HCT116 (cell line): ENCODE measurements at regions not wholly inside any gene's neighbourhood (a gene's known extent, or its start where the extent isn't known, plus 50 kb on each side); places are given as distances from the start of the nearest gene placed in this dataset.

Source experiments
- ATAC-seq: fragments of 200-7000 bp; cut with Tn5 transposase; 2 replicates; pipeline ENCODE4 v1.9.1; 2020; ENCODE audit warnings: mild to moderate bottlenecking, moderate library complexity
- BruUV-seq: library from RNA; stranded (reverse); fragments of 400-500 nt; replicated peaks from 2 replicates; lab custom pipeline; 2021; lab: Mats Ljungman, UMichigan
- CTCF ChIA-PET: fragments of 300-600 bp; sonication (Branson Sonifier 250); formaldehyde crosslinking; loops from one replicate; lab custom pipeline; 2021; ENCODE audit warnings: antibody characterized with exemption; lab: Charles Lee
- POLR2A ChIA-PET: fragments of 300-600, 350-600 bp; sonication (Branson Sonifier 250); formaldehyde crosslinking; loops from one replicate; lab custom pipeline; 2021; ENCODE audit warnings: antibody characterized with exemption; lab: Charles Lee
- RAD21 ChIA-PET, 2 experiments: fragments of 300-600 bp; sonication (Branson Sonifier 250); formaldehyde crosslinking; loops; one replicate each; lab custom pipeline; 2023; ENCODE audit warnings: low total read pairs in 2 of 2; ENCODE audit not compliant: uncharacterized antibody in 2 of 2, unreplicated experiment in 2 of 2, low non-redundant PET in 1 of 2; lab: Charles Lee
- DNase-seq: peaks from one replicate; pipeline ENCODE4 v3.0.0-alpha.2; 2010; ENCODE audit warnings: low read depth, low spot score
- H2AFZ ChIP-seq: fragments of 200-600 bp; shearing (Covaris generic), sonication (generic); 2 replicates; pipeline ENCODE4 v1.6.1; 2017; ENCODE audit warnings: low read depth, mixed run types, mixed read lengths, antibody characterized with exemption, low read length; ENCODE audit not compliant: poor library complexity, severe bottlenecking
- H3K27ac ChIP-seq: 2 replicates; pipeline ENCODE4 v1.5.1; 2012; ENCODE audit warnings: low read depth, low read length
- H3K27me3 ChIP-seq: fragments of 200-600 bp; sonication (generic); 2 replicates; pipeline ENCODE4 v1.6.1; 2016; ENCODE audit warnings: mixed run types, low read length, mixed read lengths; ENCODE audit not compliant: insufficient read depth
- H3K36me3 ChIP-seq, 2 experiments: fragments of 200-500 bp in 1 of 2; fragments of 200-600 bp in 1 of 2; sonication (Bioruptor generic) in 1 of 2; sonication (generic) in 1 of 2; 2 replicates each; pipeline versions ENCODE4 v1.5.1 to v1.6.1; 2014 to 2016; ENCODE audit warnings: low read length in 2 of 2, inconsistent platforms in 1 of 2, mixed read lengths in 1 of 2, mixed run types in 1 of 2; ENCODE audit not compliant: insufficient read depth in 2 of 2, control insufficient read depth in 1 of 2
- H3K4me1 ChIP-seq, 2 experiments: fragments of 200-600 bp in 1 of 2; sonication (generic) in 1 of 2; 2 replicates each; pipeline versions ENCODE4 v1.5.1 to v1.6.1; 2012 to 2017; ENCODE audit warnings: low read length in 2 of 2, inconsistent platforms in 1 of 2, mild to moderate bottlenecking in 1 of 2, mixed read lengths in 1 of 2, mixed run types in 1 of 2, moderate library complexity in 1 of 2; ENCODE audit not compliant: insufficient read depth in 2 of 2, control insufficient read depth in 1 of 2
- H3K4me2 ChIP-seq: fragments of 200-600 bp; sonication (generic); 2 replicates; pipeline ENCODE4 v1.6.1; 2017; ENCODE audit warnings: mixed run types, low read length, mixed read lengths
- H3K4me3 ChIP-seq, 2 experiments: fragments of 200-600 bp in 1 of 2; sonication (generic) in 1 of 2; replicated peaks in 1 of 2; 2 replicates each; pipeline ENCODE4 v1.5.1; 2011 to 2016; ENCODE audit warnings: low read length in 2 of 2, control low read depth in 1 of 2, low read depth in 1 of 2, mild to moderate bottlenecking in 1 of 2, mixed read lengths in 1 of 2, mixed run types in 1 of 2
- H3K79me2 ChIP-seq: fragments of 200-600 bp; sonication (generic); 2 replicates; pipeline ENCODE4 v1.6.1; 2017; ENCODE audit warnings: mild to moderate bottlenecking, mixed run types, low read length, moderate library complexity, mixed read lengths; ENCODE audit not compliant: insufficient read depth
- H3K9ac ChIP-seq: fragments of 200-600 bp; sonication (generic); 2 replicates; pipeline ENCODE4 v1.6.1; 2016; ENCODE audit warnings: low read length, mixed read lengths
- H3K9me2 ChIP-seq: fragments of 200-600 bp; sonication (generic), shearing (Covaris generic); 2 replicates; pipeline ENCODE4 v1.6.1; 2017; ENCODE audit warnings: mixed run types, mild to moderate bottlenecking, moderate library complexity; ENCODE audit not compliant: insufficient read depth
- H3K9me3 ChIP-seq, 2 experiments: fragments of 200-500 bp in 1 of 2; fragments of 200-600 bp in 1 of 2; sonication (Bioruptor generic) in 1 of 2; sonication (generic) in 1 of 2; 2 replicates each; pipeline ENCODE4 v1.6.1; 2014 to 2017; ENCODE audit warnings: low read length in 2 of 2, mixed read lengths in 2 of 2, inconsistent platforms in 1 of 2, low read depth in 1 of 2, mild to moderate bottlenecking in 1 of 2, mixed run types in 1 of 2, moderate library complexity in 1 of 2; ENCODE audit not compliant: control insufficient read depth in 1 of 2, insufficient read depth in 1 of 2
- H4K20me1 ChIP-seq: fragments of 200-600 bp; sonication (generic), shearing (Covaris generic); 2 replicates; pipeline ENCODE4 v1.6.1; 2017; ENCODE audit warnings: mixed run types, mild to moderate bottlenecking, moderate library complexity; ENCODE audit not compliant: insufficient read depth
- CEBPB ChIP-seq: IDR thresholded peaks from 2 replicates; pipeline ENCODE4 v1.6.1; 2012; ENCODE audit warnings: low read depth
- EZH2 ChIP-seq: fragments of 200-600 bp; sonication (generic); IDR thresholded peaks from 2 replicates; pipeline ENCODE4 v1.6.1; 2017; ENCODE audit warnings: antibody characterized with exemption, mixed run types
- EZH2phosphoT487 ChIP-seq: fragments of 200-600 bp; IDR thresholded peaks from 2 replicates; pipeline ENCODE4 v1.6.1; 2018; ENCODE audit warnings: antibody characterized with exemption, borderline replicate concordance
- FOSL1 ChIP-seq: IDR thresholded peaks from 2 replicates; pipeline ENCODE4 v1.6.1; 2012; ENCODE audit warnings: low read depth
- JUND ChIP-seq: IDR thresholded peaks from 2 replicates; pipeline ENCODE4 v1.6.1; 2012
- POLR2A ChIP-seq: IDR thresholded peaks from 2 replicates; pipeline ENCODE4 v1.7.0; 2011; ENCODE audit warnings: borderline replicate concordance; ENCODE audit not compliant: insufficient read depth, insufficient read length; ENCODE audit errors: extremely low read depth
- POLR2AphosphoS5 ChIP-seq: IDR thresholded peaks from 2 replicates; pipeline ENCODE4 v1.6.1; 2011; ENCODE audit warnings: mild to moderate bottlenecking, low read depth, low read length, moderate library complexity
- TCF7L2 ChIP-seq: IDR thresholded peaks from 2 replicates; pipeline ENCODE4 v1.7.0; 2011; ENCODE audit warnings: borderline replicate concordance, inconsistent platforms; ENCODE audit not compliant: insufficient read depth, insufficient read length; ENCODE audit errors: extremely low read depth
- YY1 ChIP-seq: IDR thresholded peaks from 2 replicates; pipeline ENCODE4 v1.6.1; 2011; ENCODE audit warnings: low read length, low read depth, moderate library complexity, mild to moderate bottlenecking; ENCODE audit not compliant: insufficient replicate concordance; ENCODE audit errors: extremely low read depth
- ZFX ChIP-seq: fragments of 450-650 bp; IDR thresholded peaks from 2 replicates; pipeline ENCODE4 v1.6.1; 2017
- ZNF274 ChIP-seq: fragments of 200-500 bp; sonication (Bioruptor generic); IDR thresholded peaks from 2 replicates; pipeline ENCODE4 v1.6.1; 2014; ENCODE audit warnings: mild to moderate bottlenecking, low read depth, low read length, inconsistent platforms
- intact Hi-C: fragments of 100-400 bp; cut with micrococcal nuclease; formaldehyde crosslinking; loops from 2 replicates; pipeline ENCODE4 v1.10.0; 2022
- TF ChIP-seq, protein P1 (sequence below): IDR thresholded peaks from 2 replicates; pipeline ENCODE4 v1.6.1; 2012
- TF ChIP-seq, protein P2 (sequence below): IDR thresholded peaks from 2 replicates; pipeline ENCODE4 v1.6.1; 2011; ENCODE audit warnings: mild to moderate bottlenecking, low read length, moderate library complexity; ENCODE audit not compliant: insufficient replicate concordance; ENCODE audit errors: extremely low read depth
- TF ChIP-seq, protein P3 (sequence below), 3 experiments: fragments of 200-600 bp in 1 of 3; sonication (generic) in 1 of 3; IDR thresholded peaks in 2 of 3; conservative IDR thresholded peaks in 1 of 3; 2 replicates each; pipeline ENCODE4 v1.5.1; 2012 to 2017; ENCODE audit warnings: low read depth in 2 of 3, low read length in 2 of 3, antibody characterized with exemption in 1 of 3, borderline replicate concordance in 1 of 3, control low read depth in 1 of 3, mild to moderate bottlenecking in 1 of 3, mixed read lengths in 1 of 3, mixed run types in 1 of 3, moderate library complexity in 1 of 3; ENCODE audit not compliant: insufficient read depth in 1 of 3

DNA sequence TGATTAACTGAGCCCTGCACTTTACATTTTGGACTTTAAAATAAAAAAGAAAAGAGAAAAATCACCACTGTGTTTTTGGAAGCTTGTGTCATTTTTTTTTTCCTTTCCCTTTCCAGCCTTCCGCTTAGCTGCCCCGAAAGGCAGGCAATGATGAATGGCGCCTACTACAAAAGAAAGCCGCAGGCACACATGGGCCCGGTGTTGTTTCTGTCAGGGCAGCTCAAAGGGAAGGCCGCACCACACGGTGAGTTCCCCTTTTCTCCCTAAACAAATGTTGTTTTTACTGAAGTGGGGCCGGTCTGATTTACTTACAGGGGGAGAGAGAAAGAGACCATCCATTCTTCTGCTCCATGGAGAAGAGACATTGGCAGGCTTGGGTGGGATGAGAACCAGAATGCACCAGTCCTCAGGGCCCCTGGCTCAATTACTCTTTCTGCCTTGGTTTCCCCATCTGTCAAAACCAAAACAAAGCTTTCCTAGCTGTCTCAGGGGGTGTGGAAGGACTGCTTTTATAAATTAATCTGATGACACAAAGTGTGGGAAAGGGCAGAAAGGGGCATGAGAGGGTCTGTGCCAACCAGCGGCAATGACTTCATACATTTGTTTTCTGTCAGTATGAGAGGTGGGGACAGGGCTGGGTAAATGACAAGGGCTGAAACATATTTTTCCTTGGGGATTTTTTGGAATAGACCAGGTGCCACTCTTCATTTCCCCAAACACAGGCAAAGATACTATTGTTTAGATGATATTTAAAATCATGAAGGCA is 91.4 kb upstream of the PLXNA2 start:
- POLR2A ChIA-PET: no interaction called here
- no TSS peak for BruUV-seq
- Histone ChIP-seq H3K4me3 (no peak overlapping the region), H3K36me3 (no peaks in the 10 kb centered on the region), H3K9ac (no peak overlapping the region), H3K4me2 (no peak overlapping the region), H3K9me3 (no peaks in the 10 kb centered on the region), H3K79me2 (no peaks in the 10 kb centered on the region), H2AFZ (no peak overlapping the region), H3K27ac (no peak overlapping the region), H4K20me1 (no peaks in the 10 kb centered on the region), H3K4me1 (no peaks in the 10 kb centered on the region), H3K9me2 (no peaks in the 10 kb centered on the region), H3K27me3 (0 out of 2 replicates have a peak, but pooled peaks cover 15% of the 10 kb centered on the region)
- ATAC-seq (no peak), DNase-seq (no peak)
- CTCF ChIA-PET: no interaction called here
- intact Hi-C loops: no loop called here
- TF ChIP-seq POLR2AphosphoS5: no peak
- TF ChIP-seq EZH2: no peak
- RAD21 ChIA-PET: no interaction called here

DNA sequence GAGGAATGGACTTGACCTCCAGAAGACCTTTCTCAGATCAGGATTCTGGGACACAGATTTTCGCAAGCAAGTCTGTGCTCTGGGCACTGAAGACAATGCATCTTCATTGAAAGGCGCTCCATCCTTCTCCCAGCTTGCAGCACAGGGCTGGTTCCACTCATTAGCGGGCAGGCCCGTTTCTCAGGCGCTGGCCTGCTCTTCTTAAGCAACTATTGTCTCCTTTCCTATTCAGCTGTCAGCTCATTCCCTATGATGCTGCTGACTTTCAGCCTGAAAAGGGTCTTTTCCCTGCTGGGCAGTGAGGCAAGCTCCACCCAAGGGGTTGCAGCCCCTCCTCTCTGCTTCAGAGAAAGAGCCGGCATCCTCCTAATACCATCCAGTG is 91.9 kb upstream of the PLXNA2 start:
- H3K27ac ChIP-seq: no peak overlapping the region
- H3K4me2 ChIP-seq: no peak overlapping the region
- H3K36me3 ChIP-seq: no peaks in the 10 kb centered on the region
- RAD21 ChIA-PET: no interaction called here
- POLR2A ChIA-PET: no interaction called here
- intact Hi-C loops: no loop called here
- no peaks in the 10 kb centered on the region for H3K9me3 ChIP-seq
- no peaks in the 10 kb centered on the region for H3K9me2 ChIP-seq
- no peaks in the 10 kb centered on the region for H3K79me2 ChIP-seq
- DNase-seq: no peak
- H3K4me3 ChIP-seq: no peak overlapping the region
- no TSS peak for BruUV-seq
- no peaks in the 10 kb centered on the region for H4K20me1 ChIP-seq
- no peaks in the 10 kb centered on the region for H3K4me1 ChIP-seq
- CTCF ChIA-PET: no interaction called here
- no peak overlapping the region for H3K9ac ChIP-seq
- H3K27me3 ChIP-seq: 0 out of 2 replicates have a peak, but pooled peaks cover 15% of the 10 kb centered on the region
- no peak overlapping the region for H2AFZ ChIP-seq
- no peak for ATAC-seq
- no peak for TF ChIP-seq JUND
- TF ChIP-seq, protein P1, sequence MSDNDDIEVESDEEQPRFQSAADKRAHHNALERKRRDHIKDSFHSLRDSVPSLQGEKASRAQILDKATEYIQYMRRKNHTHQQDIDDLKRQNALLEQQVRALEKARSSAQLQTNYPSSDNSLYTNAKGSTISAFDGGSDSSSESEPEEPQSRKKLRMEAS: no peak
- TF ChIP-seq EZH2: no peak
- TF ChIP-seq ZFX: no peak
- no peak for TF ChIP-seq TCF7L2
- no peak for TF ChIP-seq CEBPB
- no peak for TF ChIP-seq EZH2phosphoT487
- TF ChIP-seq, protein P2, sequence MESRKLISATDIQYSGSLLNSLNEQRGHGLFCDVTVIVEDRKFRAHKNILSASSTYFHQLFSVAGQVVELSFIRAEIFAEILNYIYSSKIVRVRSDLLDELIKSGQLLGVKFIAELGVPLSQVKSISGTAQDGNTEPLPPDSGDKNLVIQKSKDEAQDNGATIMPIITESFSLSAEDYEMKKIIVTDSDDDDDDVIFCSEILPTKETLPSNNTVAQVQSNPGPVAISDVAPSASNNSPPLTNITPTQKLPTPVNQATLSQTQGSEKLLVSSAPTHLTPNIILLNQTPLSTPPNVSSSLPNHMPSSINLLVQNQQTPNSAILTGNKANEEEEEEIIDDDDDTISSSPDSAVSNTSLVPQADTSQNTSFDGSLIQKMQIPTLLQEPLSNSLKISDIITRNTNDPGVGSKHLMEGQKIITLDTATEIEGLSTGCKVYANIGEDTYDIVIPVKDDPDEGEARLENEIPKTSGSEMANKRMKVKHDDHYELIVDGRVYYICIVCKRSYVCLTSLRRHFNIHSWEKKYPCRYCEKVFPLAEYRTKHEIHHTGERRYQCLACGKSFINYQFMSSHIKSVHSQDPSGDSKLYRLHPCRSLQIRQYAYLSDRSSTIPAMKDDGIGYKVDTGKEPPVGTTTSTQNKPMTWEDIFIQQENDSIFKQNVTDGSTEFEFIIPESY: no peak
- no peak for TF ChIP-seq ZNF274
- TF ChIP-seq FOSL1: no peak
- TF ChIP-seq, protein P3, sequence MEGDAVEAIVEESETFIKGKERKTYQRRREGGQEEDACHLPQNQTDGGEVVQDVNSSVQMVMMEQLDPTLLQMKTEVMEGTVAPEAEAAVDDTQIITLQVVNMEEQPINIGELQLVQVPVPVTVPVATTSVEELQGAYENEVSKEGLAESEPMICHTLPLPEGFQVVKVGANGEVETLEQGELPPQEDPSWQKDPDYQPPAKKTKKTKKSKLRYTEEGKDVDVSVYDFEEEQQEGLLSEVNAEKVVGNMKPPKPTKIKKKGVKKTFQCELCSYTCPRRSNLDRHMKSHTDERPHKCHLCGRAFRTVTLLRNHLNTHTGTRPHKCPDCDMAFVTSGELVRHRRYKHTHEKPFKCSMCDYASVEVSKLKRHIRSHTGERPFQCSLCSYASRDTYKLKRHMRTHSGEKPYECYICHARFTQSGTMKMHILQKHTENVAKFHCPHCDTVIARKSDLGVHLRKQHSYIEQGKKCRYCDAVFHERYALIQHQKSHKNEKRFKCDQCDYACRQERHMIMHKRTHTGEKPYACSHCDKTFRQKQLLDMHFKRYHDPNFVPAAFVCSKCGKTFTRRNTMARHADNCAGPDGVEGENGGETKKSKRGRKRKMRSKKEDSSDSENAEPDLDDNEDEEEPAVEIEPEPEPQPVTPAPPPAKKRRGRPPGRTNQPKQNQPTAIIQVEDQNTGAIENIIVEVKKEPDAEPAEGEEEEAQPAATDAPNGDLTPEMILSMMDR (IDR thresholded peaks at IDR 0.05 in 2 of 3, conservative IDR thresholded peaks at IDR 0.05 in 1 of 3; ENCODE audit: borderline replicate concordance in 1 of 3, insufficient read depth in 1 of 3, low read depth in 2 of 3, low read length in 2 of 3): no peak
- no peak for TF ChIP-seq POLR2AphosphoS5
- no peak for TF ChIP-seq POLR2A
- no peak for TF ChIP-seq YY1
